Tibial nerve (tissue), 4 donors: ENCODE measurements at regions not wholly inside any gene's neighbourhood (a gene's known extent, or its start where the extent isn't known, plus 50 kb on each side); places are given as distances from the start of the nearest gene placed in this dataset.
"Not testable (repeated sequence)": the region's sequence is repeated elsewhere in the genome, so short reads cannot be mapped to it uniquely, and the experiment has no call there.

ENCODE experiments used
- DNase-seq, 2 donors: peaks; one replicate each; pipeline ENCODE4 v3.0.0-alpha.2; 2019; ENCODE audit warnings: low spot score in 2 of 2
- H3K27ac ChIP-seq, 4 donors: fragments of 200-600 bp; sonication (generic) in 3 of 4; one replicate each; pipeline ENCODE4 v1.5.1; 2017 to 2019; ENCODE audit warnings: mild to moderate bottlenecking in 1 of 4
- H3K27me3 ChIP-seq, 2 donors: fragments of 200-600 bp; sonication (generic) in 1 of 2; one replicate each; pipeline versions ENCODE4 v1.5.1 to v1.6.0; 2017 to 2019
- H3K36me3 ChIP-seq, 3 donors: fragments of 200-600 bp; sonication (generic); one replicate each; pipeline ENCODE4 v1.5.1; 2018 to 2019
- H3K4me1 ChIP-seq, 4 donors: fragments of 200-600 bp; sonication (generic) in 3 of 4; one replicate each; pipeline ENCODE4 v1.5.1; 2017 to 2019
- H3K4me3 ChIP-seq, 4 donors: fragments of 200-600 bp; sonication (generic) in 3 of 4; one replicate each; pipeline ENCODE4 v1.5.1; 2017 to 2019; ENCODE audit warnings: mild to moderate bottlenecking in 1 of 4, moderate library complexity in 1 of 4
- H3K9me3 ChIP-seq, 4 donors: fragments of 200-600 bp; sonication (generic) in 3 of 4; one replicate each; pipeline ENCODE4 v1.5.1; 2017 to 2019
- EP300 ChIP-seq, 2 donors: sonication (generic); formaldehyde crosslinking; IDR thresholded peaks; one replicate each; pipeline ENCODE4 v1.6.1; 2017; ENCODE audit warnings: antibody characterized with exemption in 2 of 2, mild to moderate bottlenecking in 1 of 2
- POLR2A ChIP-seq, 2 donors: fragments of 450-650 bp; IDR thresholded peaks; one replicate each; pipeline ENCODE4 v1.6.1; 2017; ENCODE audit warnings: antibody characterized with exemption in 2 of 2, mild to moderate bottlenecking in 2 of 2, moderate library complexity in 2 of 2
- WGBS, 2 donors: methylation state at CpG; one replicate each; pipeline ENCODE4 v1.1.5; 2018; 5-methylcytosine and 5-hydroxymethylcytosine counted together
- TF ChIP-seq, protein P1 (sequence below), 5 experiments: fragments of 200-600 bp in 3 of 5; fragments of 450-650 bp in 2 of 5; sonication (generic) in 3 of 5; IDR thresholded peaks; one replicate each; pipeline ENCODE4 v1.5.1; 2016 to 2019; ENCODE audit warnings: antibody characterized with exemption in 5 of 5, mild to moderate bottlenecking in 3 of 5, moderate library complexity in 2 of 5

DNA sequence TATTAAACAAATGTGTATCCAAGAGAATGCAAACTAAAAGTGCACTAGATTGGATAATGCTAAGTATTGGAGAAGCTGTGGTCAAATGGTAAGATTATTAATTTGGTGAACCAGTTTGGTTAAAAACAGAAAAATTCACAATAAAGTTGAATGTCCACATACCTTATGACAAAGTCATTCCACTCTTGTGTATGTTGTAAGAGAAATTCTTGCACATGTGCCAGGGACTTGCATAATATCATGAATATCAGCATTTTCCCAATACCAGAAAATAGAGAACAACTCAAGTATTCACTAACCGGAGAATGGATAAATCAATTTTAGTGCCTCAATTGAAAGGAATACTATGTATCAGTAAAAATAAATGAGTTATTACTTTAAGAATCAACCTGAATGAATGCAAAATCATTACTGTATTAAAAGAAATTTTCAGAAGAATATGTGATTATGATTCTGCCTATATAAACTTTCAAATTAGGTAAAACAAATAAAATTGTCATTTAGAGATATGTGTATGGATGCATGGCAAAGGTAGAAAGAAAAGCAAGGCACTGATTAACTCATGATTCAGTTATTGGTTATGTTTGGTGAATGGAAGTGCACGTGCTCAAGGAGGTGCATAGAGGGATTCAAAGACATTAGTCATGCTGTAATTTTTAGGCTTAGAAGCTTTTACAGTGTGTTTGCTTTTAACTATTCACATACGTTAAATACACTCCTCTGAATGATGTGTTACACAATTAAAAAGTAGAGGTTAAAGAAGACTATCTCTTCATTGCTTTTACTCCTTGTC, 217.4 kb upstream of the KCNK2 start:
- no peak for DNase-seq
- TF ChIP-seq POLR2A (IDR thresholded peaks at IDR 0.05) (no peak), EP300 (IDR thresholded peaks at IDR 0.05) (no peak)
- TF ChIP-seq, protein P1, sequence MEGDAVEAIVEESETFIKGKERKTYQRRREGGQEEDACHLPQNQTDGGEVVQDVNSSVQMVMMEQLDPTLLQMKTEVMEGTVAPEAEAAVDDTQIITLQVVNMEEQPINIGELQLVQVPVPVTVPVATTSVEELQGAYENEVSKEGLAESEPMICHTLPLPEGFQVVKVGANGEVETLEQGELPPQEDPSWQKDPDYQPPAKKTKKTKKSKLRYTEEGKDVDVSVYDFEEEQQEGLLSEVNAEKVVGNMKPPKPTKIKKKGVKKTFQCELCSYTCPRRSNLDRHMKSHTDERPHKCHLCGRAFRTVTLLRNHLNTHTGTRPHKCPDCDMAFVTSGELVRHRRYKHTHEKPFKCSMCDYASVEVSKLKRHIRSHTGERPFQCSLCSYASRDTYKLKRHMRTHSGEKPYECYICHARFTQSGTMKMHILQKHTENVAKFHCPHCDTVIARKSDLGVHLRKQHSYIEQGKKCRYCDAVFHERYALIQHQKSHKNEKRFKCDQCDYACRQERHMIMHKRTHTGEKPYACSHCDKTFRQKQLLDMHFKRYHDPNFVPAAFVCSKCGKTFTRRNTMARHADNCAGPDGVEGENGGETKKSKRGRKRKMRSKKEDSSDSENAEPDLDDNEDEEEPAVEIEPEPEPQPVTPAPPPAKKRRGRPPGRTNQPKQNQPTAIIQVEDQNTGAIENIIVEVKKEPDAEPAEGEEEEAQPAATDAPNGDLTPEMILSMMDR (IDR thresholded peaks at IDR 0.05), result no peak
- Histone ChIP-seq H3K27ac (no peak overlapping the region), H3K27me3 (no peaks in the 10 kb centered on the region), H3K36me3 (no peaks in the 10 kb centered on the region), H3K4me1 (no peaks in the 10 kb centered on the region), H3K4me3 (no peak overlapping the region), H3K9me3 (no peaks in the 10 kb centered on the region)
- 78 to 82% methylated on average over 3 of the region's 3 CpGs for WGBS, 2 donors

DNA sequence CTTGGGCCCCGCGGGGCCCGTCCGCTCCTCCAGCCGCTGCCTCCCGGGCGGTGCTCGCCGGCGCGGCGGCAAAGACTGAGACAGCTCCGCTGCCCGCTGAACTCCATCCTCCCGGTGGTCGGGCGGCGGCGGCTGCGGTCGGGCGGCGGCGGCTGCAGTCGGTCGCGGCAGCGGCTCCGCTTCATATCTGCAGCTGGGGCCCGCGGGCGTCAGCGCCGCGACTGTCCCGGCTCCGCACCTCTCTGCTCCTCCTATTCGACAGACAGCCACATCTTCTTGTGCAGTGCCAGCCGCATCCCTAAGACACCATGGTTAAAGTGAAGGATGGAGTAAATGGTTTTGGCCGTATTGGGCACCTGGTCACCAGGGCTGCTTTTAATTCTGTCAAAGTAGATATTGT, 212.1 kb upstream of the KCNK2 start:
- not testable (repeated sequence) for H3K36me3 ChIP-seq, DNase-seq
- 98 to 100% methylated on average over 28 to 30 of the region's 40 CpGs for WGBS, 2 donors

GRCh38 chr1:214880956-214881355, 201.6 kb upstream of the KCNK2 start:
- 86 to 91% methylated on average over 5 of the region's 5 CpGs for WGBS, 2 donors
- Histone ChIP-seq H3K36me3 (no peaks in the 10 kb centered on the region), H3K4me3 (no peak overlapping the region), H3K27ac (no peak overlapping the region), H3K9me3 (no peaks in the 10 kb centered on the region), H3K27me3 (no peaks in the 10 kb centered on the region), H3K4me1 (no peaks in the 10 kb centered on the region)
- no peak for TF ChIP-seq POLR2A (IDR thresholded peaks at IDR 0.05)
- no peak for TF ChIP-seq EP300 (IDR thresholded peaks at IDR 0.05)
- TF ChIP-seq, protein P1 (IDR thresholded peaks at IDR 0.05), result no peak
- DNase-seq, result no peak

More for the DNA sequence above, 212.1 kb upstream of the KCNK2 start:
- H3K27me3 ChIP-seq, H3K4me1 ChIP-seq, H3K27ac ChIP-seq, H3K4me3 ChIP-seq: not testable (repeated sequence)
- H3K9me3 ChIP-seq, result peaks cover 0 to 12% (median 0%) of the 10 kb centered on the region in 4 donors

DNA sequence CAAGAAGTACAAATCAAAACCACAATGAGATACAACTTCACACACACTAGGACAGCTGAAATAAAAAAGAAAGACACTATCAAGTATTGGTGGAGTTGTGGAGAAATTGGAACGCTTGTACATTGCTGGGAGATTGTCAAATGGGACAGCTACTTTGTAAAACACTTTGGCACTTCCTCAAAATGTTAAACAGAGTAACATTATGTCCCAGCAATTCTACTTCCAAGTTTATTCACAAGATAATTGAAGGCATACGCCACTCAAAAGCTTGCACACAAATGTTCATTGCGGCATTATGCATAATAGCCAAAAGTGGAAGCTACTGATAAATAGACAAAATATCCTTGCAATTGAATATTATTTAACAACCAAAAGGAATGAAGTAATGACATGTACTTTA, 199.9 kb upstream of the KCNK2 start:
- no peak for DNase-seq
- 68 to 73% methylated on average over 3 of the region's 3 CpGs for WGBS, 2 donors

GRCh38 chr1:214895011-214895600, 187.4 kb upstream of the KCNK2 start:
- Histone ChIP-seq H3K4me1 (no peaks in the 10 kb centered on the region), H3K27ac (no peak overlapping the region), H3K36me3 (no peaks in the 10 kb centered on the region), H3K9me3 (peaks cover 0 to 7% (median 0%) of the 10 kb centered on the region in 4 donors), H3K27me3 (no peaks in the 10 kb centered on the region), H3K4me3 (no peak overlapping the region)
- 74 to 75% methylated on average over 5 of the region's 5 CpGs for WGBS, 2 donors
- TF ChIP-seq POLR2A (IDR thresholded peaks at IDR 0.05) (no peak), EP300 (IDR thresholded peaks at IDR 0.05) (no peak)
- TF ChIP-seq, protein P1 (IDR thresholded peaks at IDR 0.05), result no peak
- DNase-seq, result no peak

More for the DNA sequence above, 199.9 kb upstream of the KCNK2 start:
- Histone ChIP-seq H3K27ac (no peak overlapping the region), H3K4me3 (no peak overlapping the region), H3K4me1 (no peaks in the 10 kb centered on the region), H3K36me3 (no peaks in the 10 kb centered on the region), H3K27me3 (no peaks in the 10 kb centered on the region), H3K9me3 (peaks cover 0 to 4% (median 0%) of the 10 kb centered on the region in 4 donors)
- TF ChIP-seq, protein P1 (IDR thresholded peaks at IDR 0.05), result no peak
- TF ChIP-seq EP300 (IDR thresholded peaks at IDR 0.05) (no peak), POLR2A (IDR thresholded peaks at IDR 0.05) (no peak)
